SK-N-MC (cell line): ENCODE measurements at regions not wholly inside any gene's neighbourhood (a gene's known extent, or its start where the extent isn't known, plus 50 kb on each side); places are given as distances from the start of the nearest gene placed in this dataset.

Experiments
- DNase-seq: peaks from one replicate; pipeline ENCODE4 v3.0.0-alpha.2; 2011; ENCODE audit warnings: low read depth, low spot score
- H3K27ac ChIP-seq: fragments of 200-600 bp; sonication (generic); 2 replicates; pipeline ENCODE4 v1.5.1; 2016; ENCODE audit warnings: mixed run types
- H3K36me3 ChIP-seq: fragments of 200-600 bp; sonication (generic); 2 replicates; pipeline ENCODE4 v1.6.1; 2017; ENCODE audit warnings: antibody characterized with exemption, low read length, mixed read lengths; ENCODE audit not compliant: insufficient read depth
- H3K4me3 ChIP-seq: fragments of 200-600 bp; sonication (generic); 2 replicates; pipeline ENCODE4 v1.5.1; 2016
- H3K9ac ChIP-seq: fragments of 200-600 bp; sonication (generic); 2 replicates; pipeline ENCODE4 v1.8.0; 2017; ENCODE audit warnings: mixed run types, mixed read lengths; ENCODE audit not compliant: insufficient read length
- H3K9me3 ChIP-seq: fragments of 200-600 bp; sonication (generic); 2 replicates; pipeline ENCODE4 v1.6.1; 2017; ENCODE audit warnings: low read depth, mild to moderate bottlenecking, antibody characterized with exemption, low read length, moderate library complexity, mixed read lengths
- EZH2 ChIP-seq: fragments of 200-600 bp; sonication (generic); IDR thresholded peaks from one replicate; pipeline ENCODE4 v1.6.1; 2017; ENCODE audit warnings: antibody characterized with exemption
- FOXP2 ChIP-seq: optimal IDR thresholded peaks from 2 replicates; pipeline ENCODE3; 2011; ENCODE audit warnings: mild to moderate bottlenecking, moderate library complexity; ENCODE audit not compliant: insufficient read depth; ENCODE audit errors: extremely low read length, control extremely low read depth
- POLR2AphosphoS5 ChIP-seq: IDR thresholded peaks from 2 replicates; pipeline ENCODE4 v1.6.1; 2012; ENCODE audit warnings: mild to moderate bottlenecking, low read depth, low read length, borderline replicate concordance

DNA sequence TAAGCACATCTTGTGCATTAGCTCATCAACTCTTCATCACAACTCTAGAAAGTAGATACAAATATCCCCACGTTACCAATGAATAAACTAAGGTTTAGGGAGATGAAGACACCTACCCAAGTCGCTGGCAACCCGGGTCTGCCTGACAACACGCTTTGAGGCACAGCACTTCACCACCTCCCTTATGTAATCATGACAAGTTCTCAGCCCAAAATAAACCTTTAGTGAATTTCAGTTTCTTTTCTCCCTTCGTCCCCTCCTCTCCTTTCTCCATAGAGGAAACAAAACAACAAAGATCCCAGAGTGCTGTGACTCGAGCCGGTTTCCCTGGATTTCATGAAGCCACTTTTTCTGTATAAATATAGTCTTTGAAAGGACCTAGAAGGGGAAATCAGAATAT, 105.4 kb downstream of the MAFB start:
- Histone ChIP-seq H3K36me3 (no peaks in the 10 kb centered on the region), H3K27ac (no peak overlapping the region), H3K9me3 (no peaks in the 10 kb centered on the region), H3K9ac (no peak overlapping the region), H3K4me3 (no peak overlapping the region)
- TF ChIP-seq POLR2AphosphoS5, result no peak
- TF ChIP-seq EZH2, result no peak
- TF ChIP-seq FOXP2, result no peak
- DNase-seq, result no peak

- no peak for DNase-seq
- Histone ChIP-seq H3K9ac (no peak overlapping the region), H3K4me3 (no peak overlapping the region), H3K36me3 (no peaks in the 10 kb centered on the region), H3K9me3 (no peaks in the 10 kb centered on the region), H3K27ac (no peak overlapping the region)
- no peak for TF ChIP-seq EZH2
- TF ChIP-seq FOXP2, result no peak
- no peak for TF ChIP-seq POLR2AphosphoS5
Observed at GRCh38 chr20:40583205-40583604, 105.8 kb downstream of the MAFB start.

- Histone ChIP-seq H3K9me3 (no peaks in the 10 kb centered on the region), H3K9ac (no peak overlapping the region), H3K4me3 (no peak overlapping the region), H3K36me3 (no peaks in the 10 kb centered on the region), H3K27ac (no peak overlapping the region)
- DNase-seq, result peak; percentile 22
- TF ChIP-seq FOXP2 (no peak), POLR2AphosphoS5 (no peak), EZH2 (no peak)
Observed at GRCh38 chr20:40582531-40582930, 106.5 kb downstream of the MAFB start.

GRCh38 chr20:40579701-40580100, 109.3 kb downstream of the MAFB start:
- Histone ChIP-seq H3K4me3 (no peak overlapping the region), H3K27ac (no peak overlapping the region), H3K36me3 (no peaks in the 10 kb centered on the region), H3K9ac (no peak overlapping the region), H3K9me3 (no peaks in the 10 kb centered on the region)
- no peak for DNase-seq
- no peak for TF ChIP-seq EZH2
- TF ChIP-seq FOXP2, result no peak
- TF ChIP-seq POLR2AphosphoS5, result no peak

- Histone ChIP-seq H3K27ac (no peak overlapping the region), H3K36me3 (no peaks in the 10 kb centered on the region), H3K9me3 (no peaks in the 10 kb centered on the region), H3K9ac (no peak overlapping the region), H3K4me3 (no peak overlapping the region)
- DNase-seq, result no peak
- no peak for TF ChIP-seq POLR2AphosphoS5
- no peak for TF ChIP-seq EZH2
- TF ChIP-seq FOXP2, result no peak
Observed at GRCh38 chr20:40578961-40579360, 110.1 kb downstream of the MAFB start.

DNA sequence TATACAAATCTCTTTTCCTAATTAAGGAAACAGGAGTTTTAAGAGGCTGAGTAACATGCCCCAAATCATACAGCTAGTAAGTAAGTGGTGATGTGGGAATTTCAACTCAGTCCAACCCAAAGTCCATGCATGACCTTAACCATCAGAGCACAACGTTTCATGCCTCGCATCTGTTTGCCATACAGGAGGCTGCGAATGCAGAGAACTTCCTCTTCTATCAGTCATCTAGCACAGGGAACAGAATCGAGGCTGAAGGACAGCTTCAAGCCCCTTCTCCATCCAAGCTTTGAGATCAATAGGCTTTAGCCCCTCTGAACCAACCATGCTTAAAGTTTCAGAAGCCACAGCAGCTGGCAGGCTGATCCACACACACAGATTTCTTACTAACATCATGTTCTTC, 113.2 kb downstream of the MAFB start:
- Histone ChIP-seq H3K9me3 (no peaks in the 10 kb centered on the region; the same call in 1 of the 2 replicates), H3K27ac (no peak overlapping the region), H3K36me3 (no peaks in the 10 kb centered on the region), H3K4me3 (no peak overlapping the region), H3K9ac (no peak overlapping the region)
- no peak for DNase-seq
- TF ChIP-seq EZH2 (no peak), FOXP2 (no peak), POLR2AphosphoS5 (no peak)

GRCh38 chr20:40572251-40572650, 116.8 kb downstream of the MAFB start:
- H3K9ac ChIP-seq, result no peak overlapping the region
- no peak for DNase-seq

DNA sequence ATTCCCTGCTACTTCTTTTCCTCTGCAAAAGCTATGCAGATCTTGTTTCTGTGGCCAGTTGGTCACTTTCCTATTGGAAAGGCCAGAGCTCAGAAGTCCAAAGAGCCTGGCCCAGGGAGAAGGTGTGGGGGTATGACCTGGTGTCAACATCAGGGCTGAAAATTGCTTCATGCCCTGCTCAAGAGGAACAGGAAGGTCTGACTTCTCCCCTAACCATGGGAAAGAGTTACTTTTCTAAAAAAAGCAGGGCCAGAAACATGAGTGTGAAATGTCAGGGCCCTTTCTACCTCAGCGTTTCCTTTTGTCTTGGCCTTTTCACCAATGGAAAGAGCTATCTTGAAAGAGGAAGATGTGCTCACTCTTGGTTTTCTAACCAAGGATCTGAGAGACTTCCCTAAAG, 117.4 kb downstream of the MAFB start:
- TF ChIP-seq EZH2 (no peak), FOXP2 (no peak), POLR2AphosphoS5 (no peak)
- no peaks in the 10 kb centered on the region; the same call in 1 of the 2 replicates for H3K9me3 ChIP-seq
- H3K4me3 ChIP-seq, result no peak overlapping the region
- no peaks in the 10 kb centered on the region for H3K36me3 ChIP-seq
- no peak overlapping the region for H3K9ac ChIP-seq
- no peak for DNase-seq
- H3K27ac ChIP-seq, result no peak overlapping the region

More at GRCh38 chr20:40572251-40572650, 116.8 kb downstream of the MAFB start:
- TF ChIP-seq POLR2AphosphoS5 (no peak), EZH2 (no peak), FOXP2 (no peak)
- Histone ChIP-seq H3K36me3 (no peaks in the 10 kb centered on the region), H3K4me3 (no peak overlapping the region), H3K27ac (no peak overlapping the region), H3K9me3 (no peaks in the 10 kb centered on the region; the same call in 1 of the 2 replicates)

GRCh38 chr20:40568200-40568599, 120.8 kb downstream of the MAFB start:
- H3K27ac ChIP-seq, result no peak overlapping the region
- H3K36me3 ChIP-seq, result no peaks in the 10 kb centered on the region
- H3K9ac ChIP-seq, result no peak overlapping the region
- no peak overlapping the region for H3K4me3 ChIP-seq
- DNase-seq, result no peak
- TF ChIP-seq POLR2AphosphoS5 (no peak), EZH2 (no peak), FOXP2 (no peak)
- no peaks in the 10 kb centered on the region for H3K9me3 ChIP-seq

DNA sequence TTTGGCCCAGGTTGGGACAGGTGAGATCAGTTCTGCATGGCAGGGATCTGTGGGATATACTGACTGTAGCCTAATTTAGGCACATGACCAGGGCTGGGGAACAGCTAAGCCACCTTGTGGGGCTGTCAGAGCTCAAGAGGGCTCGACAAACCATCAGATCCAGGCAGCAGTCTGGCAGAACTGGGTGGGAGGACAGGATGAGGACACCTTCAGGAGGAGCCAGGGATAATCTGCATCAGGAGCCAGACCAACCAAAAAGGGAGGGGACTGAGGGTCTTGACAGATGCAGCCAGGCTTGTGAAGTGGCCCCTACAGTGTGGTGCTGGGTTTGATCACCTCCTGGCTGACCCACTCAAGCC, 123.4 kb downstream of the MAFB start:
- Histone ChIP-seq H3K9me3 (no peaks in the 10 kb centered on the region), H3K4me3 (no peak overlapping the region), H3K36me3 (no peaks in the 10 kb centered on the region), H3K27ac (no peak overlapping the region), H3K9ac (no peak overlapping the region)
- DNase-seq, result no peak
- TF ChIP-seq EZH2 (no peak), FOXP2 (no peak), POLR2AphosphoS5 (no peak)
